K562 (cell line): ENCODE measurements at regions not wholly inside any gene's neighbourhood (a gene's known extent, or its start where the extent isn't known, plus 50 kb on each side); places are given as distances from the start of the nearest gene placed in this dataset.

ENCODE experiments used
- MTA3 ChIP-seq: fragments of 450-650 bp; formaldehyde crosslinking; IDR thresholded peaks from 2 replicates; pipeline ENCODE4 v1.6.1; 2017; ENCODE audit warnings: mild to moderate bottlenecking, borderline replicate concordance
- NCOA1 ChIP-seq: fragments of 450-650 bp; IDR thresholded peaks from 2 replicates; pipeline ENCODE4 v1.6.1; 2016; ENCODE audit warnings: low read depth
- POLR2AphosphoS5 ChIP-seq: IDR thresholded peaks from 2 replicates; pipeline ENCODE4 v1.6.1; 2011; ENCODE audit warnings: mild to moderate bottlenecking, low read depth, low read length, moderate library complexity; ENCODE audit not compliant: control insufficient read depth, insufficient read depth
- RNF2 ChIP-seq: sonication (generic); IDR thresholded peaks from 2 replicates; pipeline ENCODE4 v1.6.1; 2016
- SP2 ChIP-seq: IDR thresholded peaks from 2 replicates; pipeline ENCODE4 v1.6.1; 2011; ENCODE audit warnings: mild to moderate bottlenecking, low read depth, low read length, moderate library complexity; ENCODE audit not compliant: poor library complexity, severe bottlenecking; ENCODE audit errors: extremely low read depth
- TAF1 ChIP-seq: IDR thresholded peaks from 2 replicates; pipeline ENCODE4 v1.6.1; 2011; ENCODE audit warnings: mild to moderate bottlenecking, low read length, moderate library complexity; ENCODE audit not compliant: insufficient read depth, control insufficient read depth, severe bottlenecking; ENCODE audit errors: extremely low read depth
- TARDBP ChIP-seq: fragments of 450-650 bp; IDR thresholded peaks from 2 replicates; pipeline ENCODE4 v1.6.1; 2016
- ZBTB7A ChIP-seq: IDR thresholded peaks from 2 replicates; pipeline ENCODE4 v1.6.1; 2011; ENCODE audit warnings: low read depth, mild to moderate bottlenecking, low read length, moderate library complexity, borderline replicate concordance; ENCODE audit not compliant: control insufficient read depth
- TF ChIP-seq, protein P1 (sequence below): fragments of 450-650 bp; formaldehyde crosslinking; conservative IDR thresholded peaks from 2 replicates; pipeline ENCODE4 v1.4.0; 2022; ENCODE audit warnings: mild to moderate bottlenecking, missing genetic modification characterization
- TF ChIP-seq, protein P2 (sequence below), 2 experiments: fragments of 450-650 bp; IDR thresholded peaks; 2 replicates each; pipeline ENCODE4 v1.6.1; 2018; ENCODE audit warnings: mild to moderate bottlenecking in 2 of 2, low read depth in 1 of 2; ENCODE audit not compliant: partially characterized antibody in 2 of 2

DNA sequence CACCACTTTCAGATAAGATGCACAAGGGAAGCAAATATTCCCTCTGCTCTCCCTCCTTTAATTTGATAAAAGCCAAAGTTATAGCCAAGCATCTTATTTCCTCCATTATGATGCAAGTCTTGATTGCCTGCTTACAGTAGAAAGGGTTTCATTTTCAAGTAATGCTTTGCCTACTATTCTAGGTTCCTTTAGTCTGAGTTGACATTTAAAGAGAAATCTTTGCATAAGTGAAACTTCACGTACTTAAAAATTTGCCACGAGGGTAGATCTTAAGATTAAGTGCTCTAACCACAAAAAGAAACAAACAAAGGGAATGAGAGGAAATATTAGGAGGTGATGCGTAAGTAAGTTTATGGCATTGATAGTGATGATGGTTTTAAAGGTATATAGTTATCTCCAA, 78.1 kb upstream of the VWDE start:
- TF ChIP-seq TARDBP (no peak), NCOA1 (no peak), SP2 (no peak), MTA3 (no peak), TAF1 (no peak), ZBTB7A (no peak), RNF2 (no peak), POLR2AphosphoS5 (no peak)
- TF ChIP-seq, protein P1, sequence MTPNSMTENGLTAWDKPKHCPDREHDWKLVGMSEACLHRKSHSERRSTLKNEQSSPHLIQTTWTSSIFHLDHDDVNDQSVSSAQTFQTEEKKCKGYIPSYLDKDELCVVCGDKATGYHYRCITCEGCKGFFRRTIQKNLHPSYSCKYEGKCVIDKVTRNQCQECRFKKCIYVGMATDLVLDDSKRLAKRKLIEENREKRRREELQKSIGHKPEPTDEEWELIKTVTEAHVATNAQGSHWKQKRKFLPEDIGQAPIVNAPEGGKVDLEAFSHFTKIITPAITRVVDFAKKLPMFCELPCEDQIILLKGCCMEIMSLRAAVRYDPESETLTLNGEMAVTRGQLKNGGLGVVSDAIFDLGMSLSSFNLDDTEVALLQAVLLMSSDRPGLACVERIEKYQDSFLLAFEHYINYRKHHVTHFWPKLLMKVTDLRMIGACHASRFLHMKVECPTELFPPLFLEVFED (CRISPR knock-in tag) = no peak
- TF ChIP-seq, protein P2, sequence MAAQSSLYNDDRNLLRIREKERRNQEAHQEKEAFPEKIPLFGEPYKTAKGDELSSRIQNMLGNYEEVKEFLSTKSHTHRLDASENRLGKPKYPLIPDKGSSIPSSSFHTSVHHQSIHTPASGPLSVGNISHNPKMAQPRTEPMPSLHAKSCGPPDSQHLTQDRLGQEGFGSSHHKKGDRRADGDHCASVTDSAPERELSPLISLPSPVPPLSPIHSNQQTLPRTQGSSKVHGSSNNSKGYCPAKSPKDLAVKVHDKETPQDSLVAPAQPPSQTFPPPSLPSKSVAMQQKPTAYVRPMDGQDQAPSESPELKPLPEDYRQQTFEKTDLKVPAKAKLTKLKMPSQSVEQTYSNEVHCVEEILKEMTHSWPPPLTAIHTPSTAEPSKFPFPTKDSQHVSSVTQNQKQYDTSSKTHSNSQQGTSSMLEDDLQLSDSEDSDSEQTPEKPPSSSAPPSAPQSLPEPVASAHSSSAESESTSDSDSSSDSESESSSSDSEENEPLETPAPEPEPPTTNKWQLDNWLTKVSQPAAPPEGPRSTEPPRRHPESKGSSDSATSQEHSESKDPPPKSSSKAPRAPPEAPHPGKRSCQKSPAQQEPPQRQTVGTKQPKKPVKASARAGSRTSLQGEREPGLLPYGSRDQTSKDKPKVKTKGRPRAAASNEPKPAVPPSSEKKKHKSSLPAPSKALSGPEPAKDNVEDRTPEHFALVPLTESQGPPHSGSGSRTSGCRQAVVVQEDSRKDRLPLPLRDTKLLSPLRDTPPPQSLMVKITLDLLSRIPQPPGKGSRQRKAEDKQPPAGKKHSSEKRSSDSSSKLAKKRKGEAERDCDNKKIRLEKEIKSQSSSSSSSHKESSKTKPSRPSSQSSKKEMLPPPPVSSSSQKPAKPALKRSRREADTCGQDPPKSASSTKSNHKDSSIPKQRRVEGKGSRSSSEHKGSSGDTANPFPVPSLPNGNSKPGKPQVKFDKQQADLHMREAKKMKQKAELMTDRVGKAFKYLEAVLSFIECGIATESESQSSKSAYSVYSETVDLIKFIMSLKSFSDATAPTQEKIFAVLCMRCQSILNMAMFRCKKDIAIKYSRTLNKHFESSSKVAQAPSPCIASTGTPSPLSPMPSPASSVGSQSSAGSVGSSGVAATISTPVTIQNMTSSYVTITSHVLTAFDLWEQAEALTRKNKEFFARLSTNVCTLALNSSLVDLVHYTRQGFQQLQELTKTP (IDR thresholded peaks at IDR 0.05; ENCODE audit: low read depth in 1 of 2, partially characterized antibody in 2 of 2) = no peak
